SK-N-MC (cell line): ENCODE measurements at regions not wholly inside any gene's neighbourhood (a gene's known extent, or its start where the extent isn't known, plus 50 kb on each side); places are given as distances from the start of the nearest gene placed in this dataset.
"Not testable (repeated sequence)": the region's sequence is repeated elsewhere in the genome, so short reads cannot be mapped to it uniquely, and the experiment has no call there.

Experiments used
- DNase-seq: peaks from one replicate; pipeline ENCODE4 v3.0.0-alpha.2; 2011; ENCODE audit warnings: low read depth, low spot score
- H3K27ac ChIP-seq: fragments of 200-600 bp; sonication (generic); 2 replicates; pipeline ENCODE4 v1.5.1; 2016; ENCODE audit warnings: mixed run types
- H3K36me3 ChIP-seq: fragments of 200-600 bp; sonication (generic); 2 replicates; pipeline ENCODE4 v1.6.1; 2017; ENCODE audit warnings: antibody characterized with exemption, low read length, mixed read lengths; ENCODE audit not compliant: insufficient read depth
- H3K4me3 ChIP-seq: fragments of 200-600 bp; sonication (generic); 2 replicates; pipeline ENCODE4 v1.5.1; 2016
- H3K9ac ChIP-seq: fragments of 200-600 bp; sonication (generic); 2 replicates; pipeline ENCODE4 v1.8.0; 2017; ENCODE audit warnings: mixed run types, mixed read lengths; ENCODE audit not compliant: insufficient read length
- H3K9me3 ChIP-seq: fragments of 200-600 bp; sonication (generic); 2 replicates; pipeline ENCODE4 v1.6.1; 2017; ENCODE audit warnings: low read depth, mild to moderate bottlenecking, antibody characterized with exemption, low read length, moderate library complexity, mixed read lengths
- EZH2 ChIP-seq: fragments of 200-600 bp; sonication (generic); IDR thresholded peaks from one replicate; pipeline ENCODE4 v1.6.1; 2017; ENCODE audit warnings: antibody characterized with exemption
- FOXP2 ChIP-seq: optimal IDR thresholded peaks from 2 replicates; pipeline ENCODE3; 2011; ENCODE audit warnings: mild to moderate bottlenecking, moderate library complexity; ENCODE audit not compliant: insufficient read depth; ENCODE audit errors: extremely low read length, control extremely low read depth
- POLR2AphosphoS5 ChIP-seq: IDR thresholded peaks from 2 replicates; pipeline ENCODE4 v1.6.1; 2012; ENCODE audit warnings: mild to moderate bottlenecking, low read depth, low read length, borderline replicate concordance

- TF ChIP-seq POLR2AphosphoS5: no peak
- TF ChIP-seq FOXP2: no peak
- TF ChIP-seq EZH2: no peak
- H3K9me3 ChIP-seq: 0 out of 2 replicates have a peak, but pooled peaks cover 5% of the 10 kb centered on the region
- H3K9ac ChIP-seq: no peak overlapping the region
- H3K36me3 ChIP-seq: no peaks in the 10 kb centered on the region
- H3K4me3 ChIP-seq: no peak overlapping the region
- no peak for DNase-seq
- no peak overlapping the region for H3K27ac ChIP-seq
These were observed 89.3 kb upstream of the BTN3A2 start for GRCh38 chr6:26275663-26276062.

GRCh38 chr6:26276841-26277648 is 88.0 kb upstream of the BTN3A2 start:
- TF ChIP-seq FOXP2 (no peak), POLR2AphosphoS5 (no peak), EZH2 (no peak)
- Histone ChIP-seq H3K9me3 (0 out of 2 replicates have a peak, but pooled peaks cover 4% of the 10 kb centered on the region), H3K4me3 (no peak overlapping the region), H3K36me3 (no peaks in the 10 kb centered on the region), H3K9ac (no peak overlapping the region), H3K27ac (no peak overlapping the region)
- no peak for DNase-seq

DNA sequence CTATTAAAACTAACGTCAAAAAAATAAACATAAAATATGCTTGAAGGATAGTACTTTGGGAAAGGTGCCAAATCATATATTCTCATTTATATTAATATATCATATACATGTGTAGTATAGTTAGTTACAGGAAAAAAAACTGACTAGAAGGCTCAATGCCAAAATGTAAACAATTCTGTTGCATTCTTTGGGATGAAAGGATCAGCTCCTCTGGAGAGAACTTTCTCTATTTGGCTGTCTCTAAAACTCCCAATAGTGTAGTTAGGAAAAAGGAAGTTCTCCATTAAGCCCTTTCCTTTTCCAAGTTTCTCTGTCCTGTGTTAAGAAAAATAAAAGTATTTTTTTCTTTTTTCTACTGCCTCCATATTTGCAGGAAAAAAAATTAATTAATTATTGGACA is 86.5 kb upstream of the BTN3A2 start:
- Histone ChIP-seq H3K36me3 (no peaks in the 10 kb centered on the region), H3K27ac (peak overlapping the region; percentile 60; the same call in 1 of the 2 replicates), H3K9ac (no peak overlapping the region), H3K9me3 (no peaks in the 10 kb centered on the region), H3K4me3 (no peak overlapping the region)
- no peak for DNase-seq
- no peak for TF ChIP-seq POLR2AphosphoS5
- TF ChIP-seq EZH2: no peak
- no peak for TF ChIP-seq FOXP2

- H3K27ac ChIP-seq, H3K4me3 ChIP-seq, H3K36me3 ChIP-seq, H3K9me3 ChIP-seq, H3K9ac ChIP-seq, DNase-seq: not testable (repeated sequence)
These were observed 85.6 kb upstream of the BTN3A2 start for GRCh38 chr6:26279371-26279770.

DNA sequence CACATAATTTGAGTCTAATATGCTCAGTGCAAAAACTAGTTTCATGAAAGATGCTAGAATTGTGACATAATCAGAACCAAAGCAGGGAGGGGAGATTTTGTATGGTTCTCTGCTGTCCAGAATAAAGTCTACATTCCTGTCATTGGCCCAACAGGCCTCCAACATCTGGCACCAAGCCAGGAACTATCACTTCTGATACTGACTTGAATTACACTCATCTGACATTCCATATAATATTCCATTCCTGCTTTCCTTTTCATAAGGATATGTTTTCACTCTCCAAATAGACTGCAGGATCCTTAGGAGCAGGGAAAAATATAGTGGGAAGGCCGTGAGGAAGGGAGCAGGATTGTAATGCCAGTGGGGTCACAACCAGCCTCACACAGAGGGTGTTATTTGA is 84.6 kb upstream of the BTN3A2 start:
- TF ChIP-seq EZH2: no peak
- TF ChIP-seq POLR2AphosphoS5: no peak
- TF ChIP-seq FOXP2: no peak
- H3K9ac ChIP-seq: no peak overlapping the region
- H3K36me3 ChIP-seq: no peaks in the 10 kb centered on the region
- no peaks in the 10 kb centered on the region for H3K9me3 ChIP-seq
- no peak overlapping the region for H3K4me3 ChIP-seq
- DNase-seq: no peak
- H3K27ac ChIP-seq: no peak overlapping the region

DNA sequence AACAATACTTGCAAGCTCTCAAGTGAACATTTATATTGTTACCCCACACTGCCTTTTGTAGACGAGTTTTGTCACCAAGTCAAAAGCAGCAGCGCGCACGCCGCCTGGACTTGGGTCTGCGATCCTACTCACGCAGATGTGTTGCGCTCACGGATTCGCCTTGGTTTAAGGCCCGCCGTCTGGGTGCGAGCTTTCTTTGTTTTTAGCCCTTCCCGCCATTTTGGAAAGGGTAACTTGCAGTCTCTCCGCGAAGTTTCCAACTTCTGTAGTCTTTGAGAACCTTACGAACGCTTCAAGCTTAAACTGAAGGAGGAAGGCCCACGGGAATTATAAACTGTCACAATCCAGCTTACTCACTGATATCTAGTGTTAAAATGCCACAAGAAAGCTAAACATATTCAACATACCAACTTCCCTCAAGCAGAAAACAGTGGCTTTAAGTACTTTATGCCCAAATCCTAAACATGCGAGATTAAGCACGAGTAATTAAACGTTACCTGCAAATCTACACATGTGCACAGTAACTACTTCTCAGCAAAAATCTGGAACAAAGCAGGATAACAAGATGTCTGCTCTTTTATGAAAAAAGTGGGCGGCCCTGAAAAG is 80.4 kb upstream of the BTN3A2 start:
- peaks cover 4% of the 10 kb centered on the region; the same call in 1 of the 2 replicates for H3K9me3 ChIP-seq
- TF ChIP-seq POLR2AphosphoS5: no peak
- TF ChIP-seq EZH2: no peak
- no peak for TF ChIP-seq FOXP2
- no peak for DNase-seq
- H3K4me3 ChIP-seq: peak overlapping the region; percentile 83
- H3K27ac ChIP-seq: peak overlapping the region; percentile 93
- H3K9ac ChIP-seq: peak overlapping the region; percentile 85
- no peaks in the 10 kb centered on the region for H3K36me3 ChIP-seq

DNA sequence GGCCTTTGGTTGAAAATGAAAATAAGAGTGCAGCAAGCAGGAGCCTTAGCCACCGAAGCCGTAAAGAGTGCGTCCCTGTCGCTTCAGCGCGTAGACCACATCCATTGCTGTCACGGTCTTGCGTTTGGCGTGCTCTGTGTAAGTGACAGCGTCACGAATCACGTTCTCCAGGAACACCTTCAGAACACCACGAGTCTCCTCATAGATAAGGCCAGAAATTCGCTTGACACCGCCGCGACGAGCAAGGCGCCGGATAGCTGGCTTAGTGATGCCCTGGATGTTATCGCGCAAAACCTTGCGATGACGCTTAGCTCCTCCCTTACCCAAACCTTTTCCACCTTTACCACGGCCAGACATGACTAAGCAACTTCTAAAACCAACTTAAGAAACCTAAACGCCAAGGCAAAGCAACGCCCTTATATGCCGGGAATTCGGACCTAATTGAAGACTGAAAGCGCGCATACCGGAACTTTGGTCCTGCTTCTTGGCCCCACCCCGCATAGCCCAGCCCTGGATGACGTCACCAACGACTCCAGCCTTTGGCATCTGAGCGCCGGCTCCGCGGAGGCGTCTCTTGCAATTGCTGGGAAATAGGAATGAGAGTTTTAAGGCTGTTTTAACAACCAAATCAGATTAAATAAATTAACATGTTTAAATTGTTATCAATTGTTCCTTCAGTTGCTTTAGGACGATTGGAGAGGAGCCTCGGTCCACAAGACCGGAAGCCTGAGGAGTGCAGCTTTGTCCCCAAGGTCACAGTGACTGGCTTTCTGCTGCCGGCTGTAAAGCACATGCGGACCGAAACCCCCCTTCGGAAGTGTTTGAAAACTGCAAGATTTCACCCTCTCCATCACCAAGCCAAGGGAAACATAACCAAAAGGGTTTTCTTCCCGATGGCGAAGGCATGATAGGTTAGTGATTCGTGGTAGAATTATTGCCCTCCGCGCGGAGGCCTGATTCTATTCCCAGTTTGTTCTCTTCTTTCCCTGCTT is 79.6 kb upstream of the BTN3A2 start:
- peak overlapping the region; percentile 95 for H3K9ac ChIP-seq
- H3K36me3 ChIP-seq: no peaks in the 10 kb centered on the region
- DNase-seq: peak; percentile 99
- H3K27ac ChIP-seq: peak overlapping the region; percentile 93
- peaks cover 4% of the 10 kb centered on the region; the same call in 1 of the 2 replicates for H3K9me3 ChIP-seq
- H3K4me3 ChIP-seq: peak overlapping the region; percentile 83
- TF ChIP-seq POLR2AphosphoS5 (peak; percentile 99), FOXP2 (peak; percentile 72), EZH2 (no peak)
